ENCODE measurements at regions not wholly inside any gene's neighbourhood (a gene's known extent, or its start where the extent isn't known, plus 50 kb on each side); places are given as distances from the start of the nearest gene placed in this dataset.
"Not testable (repeated sequence)": the region's sequence is repeated elsewhere in the genome, so short reads cannot be mapped to it uniquely, and the experiment has no call there.

GRCh38 chr4:169934794-169935429, 91.3 kb downstream of the MFAP3L start:
- Mint-ChIP-seq H3K27ac (no peak overlapping the region), H3K27me3 (no peaks in the 10 kb centered on the region), H3K36me3 (no peaks in the 10 kb centered on the region), H3K4me1 (no peaks in the 10 kb centered on the region), H3K9me3 (peaks cover 0 to 4% (median 0%) of the 10 kb centered on the region in 7 donors), H3K4me3 (no peak overlapping the region)
- Histone ChIP-seq H3K36me3 (ENCODE audit: control insufficient read depth, insufficient read depth, low read length) (no peaks in the 10 kb centered on the region), H3K4me1 (ENCODE audit: control insufficient read depth, insufficient read depth, low read length, poor library complexity, severe bottlenecking) (no peaks in the 10 kb centered on the region), H3K9me3 (ENCODE audit: control insufficient read depth in 2 of 2, low read length in 2 of 2) (no peaks in the 10 kb centered on the region), H3K27me3 (ENCODE audit: control insufficient read depth, insufficient read depth, low read length) (no peaks in the 10 kb centered on the region), H3K27ac (ENCODE audit: insufficient read depth, low read length, poor library complexity, severe bottlenecking) (no peak overlapping the region), H3K4me3 (ENCODE audit: low read depth, low read length) (no peak overlapping the region)
- DNase-seq (no peak), ATAC-seq (ENCODE audit: low read depth in 2 of 2) (no peak)

GRCh38 chr4:169933531-169933930, 92.7 kb downstream of the MFAP3L start:
- H3K4me1 Mint-ChIP-seq, result no peaks in the 10 kb centered on the region

DNA sequence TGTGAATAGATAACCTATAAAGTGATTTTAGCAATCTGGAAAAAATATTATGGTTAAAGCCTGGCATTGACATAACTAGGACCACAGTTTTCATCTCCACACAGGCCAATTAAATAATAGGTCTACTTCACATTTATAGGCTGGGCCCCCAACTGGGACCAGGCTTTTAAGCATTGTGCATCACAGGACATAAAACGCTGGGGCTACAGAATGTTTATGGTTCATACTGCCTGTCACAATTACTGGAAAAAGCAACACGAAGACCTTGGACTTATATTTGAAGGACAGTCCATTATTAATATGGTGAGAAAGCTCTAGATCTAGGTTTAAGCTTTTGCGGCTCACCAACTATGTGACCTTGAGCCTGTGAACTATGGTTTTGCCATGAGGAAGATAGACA, 94.2 kb downstream of the MFAP3L start:
- no peaks in the 10 kb centered on the region for H3K36me3 ChIP-seq (ENCODE audit: control insufficient read depth, insufficient read depth, low read length)
- ATAC-seq (ENCODE audit: low read depth in 2 of 2) (no peak), DNase-seq (no peak)
- no peaks in the 10 kb centered on the region for H3K4me1 Mint-ChIP-seq
- H3K27ac ChIP-seq (ENCODE audit: insufficient read depth, low read length, poor library complexity, severe bottlenecking), result no peak overlapping the region
- no peaks in the 10 kb centered on the region for H3K27me3 Mint-ChIP-seq
- H3K4me1 ChIP-seq (ENCODE audit: control insufficient read depth, insufficient read depth, low read length, poor library complexity, severe bottlenecking), result no peaks in the 10 kb centered on the region
- no peak overlapping the region for H3K4me3 Mint-ChIP-seq
- no peak overlapping the region for H3K4me3 ChIP-seq (ENCODE audit: low read depth, low read length)
- H3K36me3 Mint-ChIP-seq, result no peaks in the 10 kb centered on the region
- peaks cover 0 to 4% (median 0%) of the 10 kb centered on the region in 7 donors for H3K9me3 Mint-ChIP-seq
- no peak overlapping the region for H3K27ac Mint-ChIP-seq
- no peaks in the 10 kb centered on the region for H3K9me3 ChIP-seq (ENCODE audit: control insufficient read depth in 2 of 2, low read length in 2 of 2)
- H3K27me3 ChIP-seq (ENCODE audit: control insufficient read depth, insufficient read depth, low read length), result no peaks in the 10 kb centered on the region

More at GRCh38 chr4:169933531-169933930, 92.7 kb downstream of the MFAP3L start:
- DNase-seq (no peak), ATAC-seq (ENCODE audit: low read depth in 2 of 2) (no peak)
- H3K27ac ChIP-seq (ENCODE audit: insufficient read depth, low read length, poor library complexity, severe bottlenecking), result no peak overlapping the region
- H3K4me3 Mint-ChIP-seq, result no peak overlapping the region
- no peaks in the 10 kb centered on the region for H3K27me3 ChIP-seq (ENCODE audit: control insufficient read depth, insufficient read depth, low read length)
- H3K9me3 ChIP-seq (ENCODE audit: control insufficient read depth in 2 of 2, low read length in 2 of 2), result no peaks in the 10 kb centered on the region
- no peak overlapping the region for H3K4me3 ChIP-seq (ENCODE audit: low read depth, low read length)
- H3K36me3 ChIP-seq (ENCODE audit: control insufficient read depth, insufficient read depth, low read length), result no peaks in the 10 kb centered on the region
- H3K36me3 Mint-ChIP-seq, result no peaks in the 10 kb centered on the region
- H3K27ac Mint-ChIP-seq, result no peak overlapping the region
- H3K9me3 Mint-ChIP-seq, result peaks cover 0 to 4% (median 0%) of the 10 kb centered on the region in 7 donors
- H3K4me1 ChIP-seq (ENCODE audit: control insufficient read depth, insufficient read depth, low read length, poor library complexity, severe bottlenecking), result no peaks in the 10 kb centered on the region
- no peaks in the 10 kb centered on the region for H3K27me3 Mint-ChIP-seq

GRCh38 chr4:169930755-169931154, 95.4 kb downstream of the MFAP3L start:
- H3K4me3 Mint-ChIP-seq; H3K27me3 ChIP-seq (ENCODE audit: control insufficient read depth, insufficient read depth, low read length); H3K27me3 Mint-ChIP-seq; H3K4me1 Mint-ChIP-seq; H3K9me3 Mint-ChIP-seq; H3K36me3 ChIP-seq (ENCODE audit: control insufficient read depth, insufficient read depth, low read length); H3K9me3 ChIP-seq (ENCODE audit: control insufficient read depth in 2 of 2, low read length in 2 of 2); H3K27ac Mint-ChIP-seq; H3K4me3 ChIP-seq (ENCODE audit: low read depth, low read length); ATAC-seq (ENCODE audit: low read depth in 2 of 2); H3K27ac ChIP-seq (ENCODE audit: insufficient read depth, low read length, poor library complexity, severe bottlenecking); H3K36me3 Mint-ChIP-seq; DNase-seq; H3K4me1 ChIP-seq (ENCODE audit: control insufficient read depth, insufficient read depth, low read length, poor library complexity, severe bottlenecking): not testable (repeated sequence)

DNA sequence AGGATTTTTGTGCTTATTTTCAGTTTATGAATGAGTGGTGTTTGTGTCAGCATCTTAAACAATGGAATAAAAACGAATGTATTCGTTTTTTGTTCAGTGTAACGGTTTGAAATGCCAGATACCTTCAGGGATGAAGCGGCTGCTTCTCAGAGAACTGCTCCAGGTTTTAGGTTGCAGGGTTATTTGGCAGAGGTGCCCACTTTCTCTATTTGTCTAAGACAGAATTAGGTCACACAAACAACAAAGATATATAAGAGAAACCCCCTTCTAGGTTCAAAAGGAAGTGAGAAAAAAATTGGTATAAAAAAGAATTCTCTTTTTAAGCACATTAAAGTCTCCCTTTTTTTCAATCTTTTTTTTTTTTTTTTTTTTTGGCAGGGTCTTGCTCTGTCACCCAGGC, 98.9 kb downstream of the MFAP3L start:
- H3K4me1 Mint-ChIP-seq, result no peaks in the 10 kb centered on the region
- H3K9me3 Mint-ChIP-seq, result peaks cover 0 to 4% (median 0%) of the 10 kb centered on the region in 7 donors
- H3K27me3 Mint-ChIP-seq, result no peaks in the 10 kb centered on the region
- no peaks in the 10 kb centered on the region for H3K36me3 ChIP-seq (ENCODE audit: control insufficient read depth, insufficient read depth, low read length)
- ATAC-seq (ENCODE audit: low read depth in 2 of 2) (no peak), DNase-seq (no peak)
- H3K4me3 Mint-ChIP-seq, result no peak overlapping the region
- no peak overlapping the region for H3K27ac Mint-ChIP-seq
- H3K27ac ChIP-seq (ENCODE audit: insufficient read depth, low read length, poor library complexity, severe bottlenecking), result no peak overlapping the region
- no peaks in the 10 kb centered on the region for H3K27me3 ChIP-seq (ENCODE audit: control insufficient read depth, insufficient read depth, low read length)
- no peaks in the 10 kb centered on the region for H3K36me3 Mint-ChIP-seq
- H3K9me3 ChIP-seq (ENCODE audit: control insufficient read depth in 2 of 2, low read length in 2 of 2), result no peaks in the 10 kb centered on the region
- no peak overlapping the region for H3K4me3 ChIP-seq (ENCODE audit: low read depth, low read length)
- H3K4me1 ChIP-seq (ENCODE audit: control insufficient read depth, insufficient read depth, low read length, poor library complexity, severe bottlenecking), result no peaks in the 10 kb centered on the region

DNA sequence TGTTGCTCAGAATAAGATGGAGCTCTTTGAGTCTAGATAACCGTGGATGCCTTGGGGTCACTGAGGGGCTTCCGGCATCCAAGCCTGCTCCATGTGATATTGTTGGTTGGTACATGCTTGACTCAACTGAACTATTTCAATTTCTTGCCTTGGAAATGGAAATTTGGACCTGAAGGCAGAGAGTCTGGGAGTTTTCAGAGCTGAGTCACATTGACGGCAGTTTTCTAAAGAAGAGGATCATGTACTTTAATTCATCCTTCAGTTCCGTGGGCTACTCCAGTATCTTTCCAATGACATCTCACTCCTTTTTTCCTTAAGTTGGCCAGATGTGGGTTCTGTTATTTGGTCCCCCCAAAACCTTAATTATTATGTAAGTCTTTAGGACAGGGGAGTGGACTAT, 100.5 kb downstream of the MFAP3L start:
- no peaks in the 10 kb centered on the region for H3K4me1 Mint-ChIP-seq
- H3K36me3 Mint-ChIP-seq, result no peaks in the 10 kb centered on the region
- no peak overlapping the region for H3K4me3 Mint-ChIP-seq
- Histone ChIP-seq H3K4me1 (ENCODE audit: control insufficient read depth, insufficient read depth, low read length, poor library complexity, severe bottlenecking) (no peaks in the 10 kb centered on the region), H3K9me3 (ENCODE audit: control insufficient read depth in 2 of 2, low read length in 2 of 2) (no peaks in the 10 kb centered on the region), H3K36me3 (ENCODE audit: control insufficient read depth, insufficient read depth, low read length) (no peaks in the 10 kb centered on the region), H3K27me3 (ENCODE audit: control insufficient read depth, insufficient read depth, low read length) (no peaks in the 10 kb centered on the region), H3K27ac (ENCODE audit: insufficient read depth, low read length, poor library complexity, severe bottlenecking) (no peak overlapping the region), H3K4me3 (ENCODE audit: low read depth, low read length) (no peak overlapping the region)
- H3K9me3 Mint-ChIP-seq, result peaks cover 0 to 4% (median 0%) of the 10 kb centered on the region in 7 donors
- H3K27me3 Mint-ChIP-seq, result no peaks in the 10 kb centered on the region
- no peak for DNase-seq
- no peak for ATAC-seq (ENCODE audit: low read depth in 2 of 2)
- no peak overlapping the region for H3K27ac Mint-ChIP-seq

- H3K9me3 ChIP-seq (ENCODE audit: control insufficient read depth in 2 of 2, low read length in 2 of 2), result no peaks in the 10 kb centered on the region
- H3K27me3 Mint-ChIP-seq, result no peaks in the 10 kb centered on the region
- H3K4me3 ChIP-seq (ENCODE audit: low read depth, low read length), result no peak overlapping the region
- no peaks in the 10 kb centered on the region for H3K4me1 ChIP-seq (ENCODE audit: control insufficient read depth, insufficient read depth, low read length, poor library complexity, severe bottlenecking)
- no peak for DNase-seq
- no peaks in the 10 kb centered on the region for H3K36me3 Mint-ChIP-seq
- no peaks in the 10 kb centered on the region for H3K4me1 Mint-ChIP-seq
- H3K27ac ChIP-seq (ENCODE audit: insufficient read depth, low read length, poor library complexity, severe bottlenecking), result no peak overlapping the region
- ATAC-seq (ENCODE audit: low read depth in 2 of 2), result no peak
- no peaks in the 10 kb centered on the region for H3K27me3 ChIP-seq (ENCODE audit: control insufficient read depth, insufficient read depth, low read length)
- no peak overlapping the region for H3K27ac Mint-ChIP-seq
- peaks cover 0 to 6% (median 0%) of the 10 kb centered on the region in 7 donors for H3K9me3 Mint-ChIP-seq
- H3K36me3 ChIP-seq (ENCODE audit: control insufficient read depth, insufficient read depth, low read length), result no peaks in the 10 kb centered on the region
- H3K4me3 Mint-ChIP-seq, result no peak overlapping the region
Observed at GRCh38 chr4:169922632-169923276, 103.4 kb downstream of the MFAP3L start.

- no peaks in the 10 kb centered on the region for H3K27me3 Mint-ChIP-seq
- Histone ChIP-seq H3K4me1 (ENCODE audit: control insufficient read depth, insufficient read depth, low read length, poor library complexity, severe bottlenecking) (no peaks in the 10 kb centered on the region), H3K27me3 (ENCODE audit: control insufficient read depth, insufficient read depth, low read length) (no peaks in the 10 kb centered on the region), H3K36me3 (ENCODE audit: control insufficient read depth, insufficient read depth, low read length) (no peaks in the 10 kb centered on the region), H3K27ac (ENCODE audit: insufficient read depth, low read length, poor library complexity, severe bottlenecking) (no peak overlapping the region), H3K9me3 (ENCODE audit: control insufficient read depth in 2 of 2, low read length in 2 of 2) (no peaks in the 10 kb centered on the region), H3K4me3 (ENCODE audit: low read depth, low read length) (no peak overlapping the region)
- H3K4me1 Mint-ChIP-seq, result no peaks in the 10 kb centered on the region
- no peaks in the 10 kb centered on the region for H3K36me3 Mint-ChIP-seq
- H3K4me3 Mint-ChIP-seq, result no peak overlapping the region
- peaks cover 0 to 8% (median 4%) of the 10 kb centered on the region in 7 donors for H3K9me3 Mint-ChIP-seq
- DNase-seq (no peak), ATAC-seq (ENCODE audit: low read depth in 2 of 2) (no peak)
- peak overlapping the region in 1 of 3 donors; percentile 28 for H3K27ac Mint-ChIP-seq
Observed at GRCh38 chr4:169921732-169922131, 104.5 kb downstream of the MFAP3L start.
